ENCODE measurements at regions not wholly inside any gene's neighbourhood (a gene's known extent, or its start where the extent isn't known, plus 50 kb on each side); places are given as distances from the start of the nearest gene placed in this dataset.

- DNase-seq: no peak
These were observed 370.7 kb upstream of the LRATD1 start for GRCh38 chr2:14261771-14262170.

- DNase-seq: no peak
These were observed 369.5 kb upstream of the LRATD1 start for GRCh38 chr2:14263053-14263452.

- DNase-seq: no peak
These were observed 362.4 kb upstream of the LRATD1 start for GRCh38 chr2:14270036-14270582.

GRCh38 chr2:14272396-14273075 lies 360.0 kb upstream of the LRATD1 start:
- DNase-seq: no peak

GRCh38 chr2:14273650-14274049 lies 358.9 kb upstream of the LRATD1 start:
- DNase-seq: no peak

GRCh38 chr2:14284244-14284643 lies 348.3 kb upstream of the LRATD1 start:
- DNase-seq: no peak

- DNase-seq: no peak
These were observed 346.7 kb upstream of the LRATD1 start for GRCh38 chr2:14285812-14286211.

GRCh38 chr2:14288016-14288415 lies 344.5 kb upstream of the LRATD1 start:
- DNase-seq: no peak

GRCh38 chr2:14292964-14293363 lies 339.6 kb upstream of the LRATD1 start:
- no peak for DNase-seq

- DNase-seq: no peak
These were observed 335.2 kb upstream of the LRATD1 start for GRCh38 chr2:14297340-14297739.

- DNase-seq: no peak
These were observed 334.6 kb upstream of the LRATD1 start for GRCh38 chr2:14297906-14298305.

- DNase-seq: no peak
These were observed 331.2 kb upstream of the LRATD1 start for GRCh38 chr2:14301331-14301730.

GRCh38 chr2:14303366-14304115 lies 329.0 kb upstream of the LRATD1 start:
- no peak for DNase-seq

- DNase-seq: no peak
These were observed 328.2 kb upstream of the LRATD1 start for GRCh38 chr2:14304326-14304725.

- DNase-seq: no peak
These were observed 326.2 kb upstream of the LRATD1 start for GRCh38 chr2:14306268-14306861.

GRCh38 chr2:14313341-14313740 lies 319.2 kb upstream of the LRATD1 start:
- DNase-seq: no peak

GRCh38 chr2:14316594-14316993 lies 315.9 kb upstream of the LRATD1 start:
- DNase-seq: no peak

GRCh38 chr2:14321357-14321756 lies 311.2 kb upstream of the LRATD1 start:
- DNase-seq: no peak

GRCh38 chr2:14322306-14322705 lies 310.2 kb upstream of the LRATD1 start:
- DNase-seq: no peak

GRCh38 chr2:14324308-14324707 lies 308.2 kb upstream of the LRATD1 start:
- DNase-seq: no peak

- DNase-seq: no peak
These were observed 301.6 kb upstream of the LRATD1 start for GRCh38 chr2:14330884-14331283.

GRCh38 chr2:14336759-14337382 lies 295.6 kb upstream of the LRATD1 start:
- no peak for DNase-seq

Data from muscle of back (tissue), 3 donors.